Activated CD4-positive, alpha-beta T cell treated with anti-CD3 and anti-CD28 coated beads, Interleukin-2, amount 50 U/mL, for 4 hours (primary cell): ENCODE measurements at regions not wholly inside any gene's neighbourhood (a gene's known extent, or its start where the extent isn't known, plus 50 kb on each side); places are given as distances from the start of the nearest gene placed in this dataset.

Experiments used
- DNase-seq, 2 experiments: peaks; one replicate each; pipeline ENCODE4 v3.0.0-alpha.2; 2020

DNA sequence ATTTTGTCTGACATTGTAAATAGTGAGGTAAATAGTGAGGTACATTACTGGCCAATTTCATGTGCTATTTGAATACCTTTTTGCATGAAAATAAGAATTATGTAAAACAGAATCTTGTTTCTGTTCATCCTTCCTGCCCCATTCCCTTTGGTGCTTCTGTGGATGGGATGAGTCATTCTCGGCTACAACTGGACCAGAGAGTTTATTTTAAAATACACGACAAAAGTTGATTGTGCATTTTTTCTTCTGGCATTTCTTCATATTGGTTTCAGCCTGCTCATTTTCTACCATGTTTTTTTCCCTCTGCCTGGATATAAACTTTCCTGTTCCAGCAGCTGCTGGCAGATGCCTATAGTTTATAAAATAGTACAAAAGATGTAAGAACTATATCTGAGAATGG lies 107.5 kb downstream of the CYSLTR2 start:
- no peak for DNase-seq

DNA sequence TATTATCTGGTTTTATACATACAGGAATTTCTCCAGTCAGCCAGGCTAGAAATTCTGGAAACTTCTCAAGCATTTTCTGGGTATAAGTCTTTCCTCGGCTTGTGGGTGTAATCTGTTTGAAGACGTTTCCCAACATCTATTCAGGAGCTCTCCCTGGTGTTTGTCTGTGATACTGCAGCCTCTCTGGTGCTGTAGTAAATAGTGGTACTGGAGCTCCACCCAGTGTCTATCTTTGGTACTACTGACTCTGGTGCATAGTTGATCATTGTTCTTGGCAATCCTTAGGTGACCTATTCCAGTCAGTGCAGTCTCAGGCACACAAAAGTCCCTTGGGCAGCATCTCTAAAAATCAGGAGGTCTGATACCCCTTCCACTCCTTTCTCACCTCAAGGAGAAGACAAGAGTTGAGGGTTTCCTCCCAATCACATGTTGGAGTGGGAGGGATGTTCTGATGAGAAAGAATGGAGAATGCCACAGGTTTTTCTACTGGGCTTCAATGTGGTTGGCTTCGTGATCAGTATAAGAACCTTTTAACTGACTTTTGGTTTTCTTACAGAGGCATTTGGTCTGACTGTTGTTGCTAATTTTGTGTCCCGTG lies 115.5 kb downstream of the CYSLTR2 start:
- DNase-seq: peak; percentile 82 to 84

DNA sequence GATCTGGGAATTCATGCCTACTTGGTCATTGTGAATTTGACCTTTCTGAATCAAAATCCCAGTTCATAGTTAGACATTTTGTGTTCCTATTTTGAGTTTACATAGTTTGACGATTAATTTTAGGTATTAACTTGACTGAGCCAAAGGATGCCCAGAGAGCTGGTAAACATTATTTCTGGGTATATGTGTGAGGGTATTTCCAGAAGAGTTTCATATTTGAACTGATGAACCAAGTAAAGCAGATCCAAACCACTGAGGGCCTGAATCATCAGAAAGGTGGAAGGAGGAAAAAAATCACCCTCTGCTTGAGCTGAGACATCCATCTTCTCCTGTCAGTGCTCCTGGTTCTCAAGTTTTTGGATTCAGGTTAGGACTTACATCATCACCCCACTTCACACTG lies 116.6 kb downstream of the CYSLTR2 start:
- DNase-seq: no peak

DNA sequence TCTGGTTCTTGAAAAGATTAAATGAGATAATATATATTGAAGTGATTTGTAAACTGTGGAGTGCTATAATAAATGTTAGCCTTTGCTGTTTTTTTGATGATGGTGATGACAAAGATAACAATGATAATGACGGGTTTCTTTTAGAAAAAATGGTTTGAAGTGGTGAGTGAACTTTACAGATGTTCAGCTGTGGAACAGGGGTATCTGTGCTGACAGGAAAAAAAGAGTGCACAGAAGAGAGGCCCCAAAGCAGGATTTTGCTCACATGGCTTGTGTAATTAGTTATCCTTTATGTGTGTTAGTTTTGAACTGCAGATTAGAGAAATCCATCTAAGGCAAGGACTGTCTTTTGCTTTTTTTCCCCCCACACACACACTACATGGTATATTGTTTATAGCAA lies 119.2 kb downstream of the CYSLTR2 start:
- DNase-seq: no peak

DNA sequence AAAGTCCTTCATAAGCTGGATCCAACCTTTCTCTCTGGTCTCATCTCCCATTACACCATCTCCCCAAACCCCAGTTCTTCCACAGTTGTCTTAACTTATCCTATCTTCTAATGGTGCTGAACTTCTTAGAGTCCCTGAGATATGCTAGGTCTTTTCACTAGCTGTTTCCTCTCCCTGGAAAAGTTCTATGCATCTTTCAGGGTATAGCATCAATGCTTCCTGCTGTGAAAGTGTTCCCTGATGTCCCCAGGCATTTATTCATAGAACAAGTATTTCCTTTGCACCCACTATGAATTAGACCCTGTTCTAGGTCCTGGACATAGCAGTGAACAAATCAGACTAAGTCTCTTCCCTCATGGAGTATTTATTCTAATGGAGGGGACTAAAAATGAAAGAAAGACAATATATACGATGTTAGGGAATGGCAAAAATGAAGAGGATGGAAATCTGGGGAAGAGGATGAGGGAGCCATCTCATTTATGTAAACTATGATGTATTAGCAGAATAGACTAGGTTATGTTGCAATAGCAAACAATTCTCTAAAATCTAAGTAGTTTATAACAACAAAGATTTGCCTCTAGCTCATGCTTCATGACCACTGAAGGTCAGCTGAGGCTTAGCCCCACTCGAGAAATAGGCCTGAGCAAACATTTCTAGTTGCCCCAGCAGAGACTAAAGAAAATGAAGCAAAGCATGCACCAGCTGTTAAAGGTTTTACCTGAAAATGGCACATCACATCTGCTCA lies 120.0 kb downstream of the CYSLTR2 start:
- no peak for DNase-seq

DNA sequence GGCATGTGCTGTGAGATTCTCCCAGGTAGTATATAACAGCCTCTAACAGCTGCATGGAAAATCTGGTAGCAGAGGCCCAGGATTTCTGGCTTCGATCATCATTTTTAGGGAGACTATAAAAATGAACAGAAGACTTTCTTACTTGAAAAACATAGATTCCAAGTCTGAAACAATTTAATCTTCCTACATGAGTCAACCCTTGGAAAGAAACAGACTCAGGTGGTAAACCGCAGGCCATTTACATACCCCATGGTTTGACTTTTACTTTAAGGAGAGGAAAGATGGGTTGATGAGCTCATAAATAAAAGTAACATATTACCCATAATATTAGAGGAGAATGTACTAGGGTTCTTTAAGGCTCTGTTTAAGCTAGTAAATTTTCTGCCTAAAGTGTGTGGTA lies 121.6 kb downstream of the CYSLTR2 start:
- no peak for DNase-seq

DNA sequence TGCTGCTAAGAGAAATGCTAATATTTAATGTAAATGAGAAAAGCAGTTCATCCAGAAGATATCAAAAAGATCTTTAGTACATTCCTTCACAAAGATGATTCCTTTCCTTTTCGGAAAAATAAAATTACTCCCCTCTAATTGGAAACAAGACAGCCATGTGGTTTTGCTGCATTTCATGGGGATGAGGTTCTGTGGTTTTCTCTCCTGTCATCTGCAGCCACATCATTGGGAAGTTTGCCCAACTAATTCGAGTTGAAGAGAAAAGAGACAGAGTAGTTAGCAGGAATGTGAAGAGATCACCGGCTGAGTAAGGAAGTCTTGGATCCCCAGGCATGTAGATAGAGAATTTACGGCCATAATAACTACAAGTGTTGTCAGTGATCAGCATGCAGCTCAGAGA lies 122.1 kb downstream of the CYSLTR2 start:
- DNase-seq: no peak

DNA sequence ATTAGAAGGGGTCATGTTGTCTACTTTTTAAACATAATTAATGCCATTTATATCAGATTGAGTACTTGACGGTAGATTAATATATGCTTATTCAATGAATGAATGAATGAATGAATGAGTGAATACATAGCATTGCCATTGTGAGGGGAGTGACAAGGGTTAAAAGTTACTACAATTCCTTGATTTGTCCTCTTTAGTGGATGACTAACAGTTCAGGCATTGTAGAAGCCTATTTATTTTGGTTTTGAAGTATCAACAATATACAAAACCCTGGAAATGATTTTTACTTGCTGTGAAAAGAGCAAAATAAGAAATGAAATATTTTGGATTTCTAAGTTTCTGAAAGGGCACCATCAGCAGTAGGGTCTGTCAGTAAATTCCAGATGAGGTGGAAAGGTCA lies 122.7 kb downstream of the CYSLTR2 start:
- no peak for DNase-seq

DNA sequence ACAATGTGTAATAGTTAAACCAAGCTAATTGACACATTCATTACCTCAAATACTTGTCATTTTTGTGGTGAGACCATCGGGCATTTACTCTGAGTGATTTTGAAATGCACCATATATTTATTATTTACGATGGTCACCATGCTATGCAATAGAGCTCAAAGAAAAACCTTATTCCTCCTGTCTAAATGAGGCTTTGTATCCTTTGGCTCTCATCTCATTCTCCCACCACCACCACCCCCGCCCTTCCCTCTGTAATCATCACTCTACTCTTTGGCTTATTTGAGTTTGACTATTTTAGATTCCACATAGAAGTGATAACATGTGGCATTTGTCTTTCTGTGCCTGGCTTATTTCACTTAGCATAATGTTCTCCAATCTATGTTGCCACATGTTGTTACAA lies 124.9 kb downstream of the CYSLTR2 start:
- DNase-seq: no peak

DNA sequence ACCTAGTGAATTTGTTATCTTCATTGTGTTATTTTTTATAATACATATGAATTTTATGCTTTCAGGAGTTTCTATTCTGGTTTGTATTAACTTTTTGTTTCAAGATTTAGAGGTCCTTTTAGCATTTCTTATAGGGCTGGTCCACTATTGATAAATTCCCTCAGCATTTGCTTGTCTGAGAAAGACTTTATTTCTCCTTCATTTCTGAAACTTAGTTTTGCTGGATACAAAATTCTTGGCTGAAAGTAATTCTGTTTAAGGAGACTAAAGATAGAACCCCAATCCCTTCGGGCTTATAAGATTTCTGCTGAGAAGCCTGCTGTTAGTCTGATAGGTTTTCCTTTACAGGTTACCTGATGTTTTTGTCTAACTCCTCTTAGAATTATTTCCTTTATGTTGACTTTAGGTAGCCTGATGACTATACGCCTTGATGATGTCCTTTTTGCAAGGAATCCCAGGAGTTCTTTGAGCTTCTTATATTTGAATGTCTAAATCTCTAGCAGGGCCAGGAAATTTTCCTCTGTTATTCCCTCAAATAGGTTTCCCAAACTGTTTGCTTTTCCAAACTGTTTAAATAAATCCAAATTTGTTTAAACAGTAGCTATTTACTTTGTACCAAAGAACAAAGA lies 127.1 kb downstream of the CYSLTR2 start:
- no peak for DNase-seq

DNA sequence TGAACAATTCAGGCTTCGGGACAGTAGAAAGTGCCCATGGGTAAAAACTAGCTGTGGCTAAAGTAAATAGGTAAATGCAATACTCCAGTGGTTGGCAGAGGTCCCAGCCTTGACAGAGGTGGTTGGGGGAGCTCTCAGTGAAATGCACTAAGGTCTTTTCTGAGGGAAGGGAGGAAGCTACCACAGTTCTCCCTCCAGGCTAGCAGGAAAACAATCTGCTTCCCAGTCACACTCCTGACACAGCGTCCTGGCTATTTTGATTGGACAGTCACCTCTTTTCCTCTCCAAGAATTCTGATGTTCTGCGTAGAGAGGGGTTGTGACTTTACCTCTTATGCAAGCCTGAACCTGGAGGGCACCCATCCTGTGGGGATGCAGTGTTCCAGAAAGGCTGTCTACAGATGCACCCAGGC lies 128.7 kb downstream of the CYSLTR2 start:
- DNase-seq: no peak

DNA sequence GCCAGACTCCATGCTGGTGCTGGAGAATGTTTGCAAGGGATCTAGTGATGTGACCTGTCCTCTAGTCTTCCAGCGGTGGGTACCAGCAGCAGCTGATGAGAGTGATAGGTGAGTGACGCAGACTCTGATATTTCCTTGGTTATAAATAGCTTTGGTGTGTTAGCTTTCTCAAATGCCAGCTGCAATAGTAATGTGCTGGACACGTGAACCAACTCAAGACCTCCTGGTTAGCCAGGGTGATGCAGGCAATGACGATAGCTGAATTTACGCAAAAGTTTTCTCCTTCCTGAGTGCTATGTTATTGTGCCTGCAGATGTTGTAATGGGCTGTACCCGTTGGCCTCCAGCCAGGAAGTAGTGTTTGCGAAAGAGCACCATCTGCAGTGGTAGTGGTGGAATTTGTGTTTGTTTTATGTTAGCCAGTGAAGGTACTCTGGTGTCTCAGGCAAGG lies 129.5 kb downstream of the CYSLTR2 start:
- DNase-seq: no peak

DNA sequence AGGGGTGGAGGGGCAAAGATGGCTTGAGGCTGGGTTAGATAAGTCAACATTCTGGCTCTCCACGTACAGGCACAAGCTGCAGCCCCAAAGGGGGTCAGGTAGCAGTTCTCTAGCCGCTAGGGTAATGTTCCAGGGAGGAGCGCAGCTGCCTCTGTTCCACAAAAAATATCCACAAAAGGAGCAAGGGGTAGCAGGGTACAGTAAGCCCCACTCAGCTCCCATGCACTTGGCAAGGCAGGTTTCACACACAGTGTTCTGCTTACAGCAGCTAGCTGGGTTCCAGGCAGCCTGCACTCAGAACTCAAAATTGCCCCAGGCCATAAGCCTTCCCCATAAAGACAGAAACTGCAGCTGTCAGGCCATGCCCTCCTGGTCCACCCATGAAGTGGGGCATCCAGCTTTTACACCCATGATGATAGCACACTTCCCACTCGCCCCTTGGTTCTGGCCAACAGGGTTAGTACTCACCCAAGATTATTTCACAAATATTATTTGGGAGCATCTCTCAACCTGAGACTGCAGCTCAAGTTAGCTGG lies 130.0 kb downstream of the CYSLTR2 start:
- DNase-seq: no peak

DNA sequence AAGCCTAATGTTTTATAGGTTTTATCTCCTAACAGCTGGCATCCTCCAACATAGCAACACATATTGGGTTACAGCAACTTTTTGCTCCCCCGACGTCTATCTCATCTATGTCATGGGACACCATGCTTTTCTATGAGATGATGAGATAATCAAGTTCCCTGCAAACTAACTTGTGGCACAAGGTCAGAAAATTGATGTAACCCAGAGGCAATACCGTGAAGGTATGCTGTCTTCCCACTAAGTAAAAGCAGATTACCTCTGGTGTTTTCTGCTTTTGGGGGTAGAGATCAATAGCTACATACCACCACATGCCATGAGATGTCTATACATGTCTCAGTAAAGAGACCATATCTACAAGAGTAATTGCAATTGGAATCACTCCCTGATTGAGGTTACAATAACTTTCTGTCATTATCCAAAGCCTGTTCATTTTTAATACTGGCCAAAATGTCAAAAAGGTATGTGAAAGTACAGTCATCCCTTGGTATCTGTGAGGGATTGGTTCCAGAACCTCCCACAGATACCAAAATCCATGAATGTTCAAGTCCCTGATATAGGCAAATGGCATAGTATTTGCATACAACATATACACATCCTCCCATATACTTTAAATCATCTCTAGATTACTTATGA lies 131.3 kb downstream of the CYSLTR2 start:
- DNase-seq: no peak

DNA sequence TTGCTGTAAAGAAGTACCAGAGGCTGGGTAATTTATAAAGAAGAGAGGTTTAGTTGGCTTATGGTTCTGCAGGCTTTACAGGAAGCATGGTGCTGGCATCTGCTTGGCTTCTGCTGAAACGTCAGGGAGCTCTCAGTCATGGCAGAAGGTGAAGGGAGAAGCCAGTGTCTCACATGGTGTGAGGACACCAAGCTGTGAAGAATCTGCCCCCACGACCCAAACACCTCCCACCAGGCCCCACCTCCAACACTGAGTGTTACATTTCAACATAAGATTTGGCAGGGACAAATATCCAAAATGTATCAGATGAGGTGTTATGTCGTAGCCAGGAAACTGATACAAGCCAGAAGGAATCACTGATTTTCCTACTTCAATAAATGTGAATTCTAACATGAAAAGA lies 136.5 kb downstream of the CYSLTR2 start:
- no peak for DNase-seq

DNA sequence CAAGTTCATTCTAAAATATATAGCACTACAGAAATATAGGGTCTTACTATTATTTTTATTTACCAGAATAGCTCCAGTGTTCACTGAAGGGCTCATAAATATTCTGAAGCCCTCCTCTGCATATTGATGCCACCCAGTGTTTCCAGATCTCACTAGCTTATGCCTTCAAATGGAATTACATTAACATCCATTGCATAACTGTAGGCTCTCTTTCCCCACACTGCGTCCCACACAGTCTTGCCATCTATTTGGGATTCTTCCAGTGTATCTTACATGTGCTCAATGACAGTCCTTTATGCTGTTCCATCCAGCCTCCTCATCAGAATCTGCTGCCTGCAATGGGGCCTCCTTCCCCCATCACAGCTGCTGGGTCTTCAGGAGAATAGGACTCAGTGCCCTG lies 137.2 kb downstream of the CYSLTR2 start:
- DNase-seq: no peak

DNA sequence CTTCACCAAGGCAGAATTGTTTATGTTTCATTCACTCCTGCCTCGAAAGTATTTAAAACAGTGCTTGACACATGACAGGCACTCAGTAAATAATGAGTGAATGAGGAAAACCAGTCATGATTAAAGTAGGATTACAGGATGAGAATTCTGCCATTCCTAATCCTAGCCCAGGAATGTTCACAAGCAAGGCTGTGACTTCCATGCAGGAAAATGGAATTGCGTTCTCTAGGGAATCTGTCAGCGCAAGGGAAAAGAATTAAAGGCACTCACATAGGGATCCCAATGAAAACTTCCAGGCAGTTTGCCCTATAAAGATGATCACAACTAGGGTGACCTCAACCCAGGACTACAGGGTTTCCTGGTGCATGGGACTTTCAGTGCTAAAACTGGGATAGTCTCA lies 143.4 kb downstream of the CYSLTR2 start:
- DNase-seq: no peak

DNA sequence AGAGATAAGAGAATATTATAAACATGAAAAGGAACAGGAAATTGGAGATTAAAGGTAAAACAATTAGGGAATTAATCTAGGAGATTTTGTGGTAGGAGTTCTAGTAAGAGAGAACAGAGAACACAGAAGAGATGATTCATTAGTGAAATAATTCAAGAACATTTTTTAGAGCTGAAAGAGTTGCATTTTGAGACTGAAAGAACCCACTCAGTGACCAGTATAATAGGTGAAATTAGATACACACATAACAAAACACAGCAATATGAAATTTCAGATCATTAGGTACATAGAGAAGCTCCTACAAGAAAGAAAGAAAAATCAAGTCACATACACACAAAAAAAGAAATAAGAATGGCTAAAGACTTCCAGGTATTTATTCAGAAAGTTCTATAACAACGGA lies 144.0 kb downstream of the CYSLTR2 start:
- DNase-seq: no peak

DNA sequence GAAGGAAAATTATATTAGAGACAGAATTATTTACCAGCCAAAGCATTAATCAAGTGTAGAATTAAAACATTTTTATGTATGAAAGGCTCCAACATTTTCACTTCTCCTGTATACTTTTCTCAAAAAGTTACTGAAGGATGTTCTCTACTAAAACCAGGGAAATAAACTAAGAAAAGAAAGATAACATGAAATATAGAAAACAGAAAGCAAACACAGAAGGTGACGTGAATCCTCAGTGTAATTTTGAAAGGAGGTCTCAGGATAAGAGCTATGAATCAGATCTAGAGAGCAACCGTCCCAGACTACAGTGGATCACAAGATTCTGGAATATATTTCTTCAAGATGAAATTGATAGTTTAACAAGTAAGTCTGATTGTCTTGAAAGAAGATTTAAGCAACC lies 144.5 kb downstream of the CYSLTR2 start:
- DNase-seq: no peak

DNA sequence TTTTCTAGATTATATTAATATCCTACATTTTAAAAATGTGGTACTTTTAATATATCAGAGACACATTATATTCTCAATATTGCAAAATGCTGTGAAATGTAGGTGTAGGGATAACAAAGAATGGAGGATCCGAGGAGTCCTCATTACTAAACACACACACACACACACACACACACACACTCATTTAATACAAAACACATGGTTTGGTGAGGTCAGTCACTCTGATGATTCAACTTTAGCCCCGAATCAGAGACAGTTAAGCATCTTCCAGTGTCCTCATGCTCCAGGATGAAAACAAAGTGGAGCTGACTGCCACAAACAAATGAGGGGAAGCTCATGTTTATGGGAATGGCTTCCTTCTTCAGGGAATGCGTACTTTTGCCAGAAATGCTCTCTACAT lies 147.5 kb downstream of the CYSLTR2 start:
- DNase-seq: no peak

DNA sequence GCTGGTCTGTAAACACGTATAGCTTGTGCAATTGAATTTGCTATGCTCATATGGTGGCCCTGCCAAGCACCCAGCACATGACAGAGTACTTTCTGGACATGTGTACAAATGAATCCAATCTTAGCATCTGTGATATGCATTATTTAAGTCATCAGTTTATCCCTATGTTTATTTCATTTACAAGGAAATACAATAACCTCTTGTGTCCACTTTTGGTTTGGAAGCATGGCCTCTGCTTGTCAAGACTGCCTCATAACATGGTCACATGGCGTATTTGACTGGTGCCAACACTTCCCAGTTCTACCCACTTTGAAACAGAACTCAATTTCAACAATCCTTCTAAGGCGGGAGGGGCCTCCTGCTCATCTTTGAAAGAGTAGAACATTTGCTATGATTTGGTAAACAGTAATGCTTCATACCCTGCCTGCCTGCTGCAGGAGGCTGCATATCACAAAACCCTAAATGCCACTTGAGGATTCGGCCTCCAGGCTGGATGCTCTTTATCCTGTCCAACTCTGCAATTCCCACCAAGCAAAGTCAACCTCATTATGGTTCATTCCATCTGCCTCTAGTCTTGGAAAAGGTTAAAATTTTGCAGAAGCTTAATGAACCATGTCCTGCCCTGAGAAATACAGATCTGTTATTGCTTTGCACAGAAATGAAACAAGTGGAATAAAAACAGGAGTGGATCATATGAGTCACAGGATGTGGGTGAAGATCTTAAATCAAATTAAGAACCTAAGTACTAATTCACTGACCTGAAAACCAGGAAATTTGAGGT lies 151.3 kb downstream of the CYSLTR2 start:
- DNase-seq: no peak

DNA sequence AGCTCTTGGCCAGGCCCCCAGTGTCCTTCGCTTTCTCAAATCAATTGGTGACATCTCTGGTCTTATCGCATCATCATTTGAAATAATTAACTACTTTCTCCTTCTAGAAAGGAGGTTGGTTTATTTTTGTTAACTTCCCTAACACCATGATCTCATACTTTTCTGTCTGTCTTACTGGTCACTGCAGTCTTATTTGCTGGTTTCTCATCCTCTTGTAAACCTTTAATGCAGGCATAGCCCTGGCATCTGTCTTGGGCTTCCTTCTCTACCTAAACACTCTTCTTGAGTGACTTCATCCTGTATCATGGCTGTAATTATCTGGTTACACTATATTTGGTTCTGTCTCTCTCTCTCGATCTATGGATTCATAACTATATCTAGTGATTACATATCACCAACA lies 152.8 kb downstream of the CYSLTR2 start:
- no peak for DNase-seq

DNA sequence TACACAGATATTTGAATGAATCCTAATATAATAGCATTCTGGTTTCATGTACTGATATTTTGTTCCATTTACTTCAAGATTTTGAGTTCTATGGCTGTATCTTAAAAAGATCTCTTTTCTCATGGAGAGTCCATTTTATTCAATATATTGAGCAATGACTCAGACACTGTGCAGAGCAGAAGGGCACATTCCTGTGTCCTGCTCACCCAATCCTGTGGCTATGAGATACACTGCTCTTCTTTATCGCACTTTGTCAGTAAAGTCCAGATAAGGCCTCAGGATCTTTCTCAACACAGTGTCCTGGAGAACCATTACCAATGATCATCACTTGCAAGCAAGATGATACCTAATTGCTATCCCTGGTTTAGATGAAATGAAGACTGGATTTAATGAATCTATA lies 155.0 kb downstream of the CYSLTR2 start:
- no peak for DNase-seq
